ENCODE measurements at regions not wholly inside any gene's neighbourhood (a gene's known extent, or its start where the extent isn't known, plus 50 kb on each side); places are given as distances from the start of the nearest gene placed in this dataset.

GRCh38 chr2:71827524-71827901 is 320.1 kb downstream of the CYP26B1 start:
- H3K79me2 ChIP-seq (ENCODE audit: insufficient read depth, low read depth): no peaks in the 10 kb centered on the region
- H3K9ac ChIP-seq: no peak overlapping the region
- TF ChIP-seq CTCF (conservative IDR thresholded peaks at IDR 0.05; ENCODE audit: low read depth, low read length): no peak
- no peak overlapping the region for H2AFZ ChIP-seq (ENCODE audit: low read depth)
- no peaks in the 10 kb centered on the region for H3K27me3 ChIP-seq (ENCODE audit: insufficient read depth, low read depth)
- no peaks in the 10 kb centered on the region for H4K20me1 ChIP-seq (ENCODE audit: insufficient read depth)
- H3K4me3 ChIP-seq (IDR thresholded peaks at IDR 0.05; ENCODE audit: insufficient read depth, low read depth, low read length): no peak overlapping the region
- no peaks in the 10 kb centered on the region for H3K4me1 ChIP-seq (ENCODE audit: low read depth, poor library complexity, severe bottlenecking)
- H3K4me2 ChIP-seq: no peak overlapping the region
- H3K36me3 ChIP-seq (ENCODE audit: insufficient read depth): no peaks in the 10 kb centered on the region
- H3K27ac ChIP-seq: no peak overlapping the region

- H3K4me3 ChIP-seq (IDR thresholded peaks at IDR 0.05; ENCODE audit: insufficient read depth, low read depth, low read length): no peak overlapping the region
- H3K27ac ChIP-seq: no peak overlapping the region
- no peaks in the 10 kb centered on the region for H3K4me1 ChIP-seq (ENCODE audit: low read depth, poor library complexity, severe bottlenecking)
- TF ChIP-seq CTCF (conservative IDR thresholded peaks at IDR 0.05; ENCODE audit: low read depth, low read length): no peak
- H3K9ac ChIP-seq: no peak overlapping the region
- no peaks in the 10 kb centered on the region for H4K20me1 ChIP-seq (ENCODE audit: insufficient read depth)
- H3K27me3 ChIP-seq (ENCODE audit: insufficient read depth, low read depth): no peaks in the 10 kb centered on the region
- no peak overlapping the region for H2AFZ ChIP-seq (ENCODE audit: low read depth)
- H3K4me2 ChIP-seq: no peak overlapping the region
- H3K36me3 ChIP-seq (ENCODE audit: insufficient read depth): no peaks in the 10 kb centered on the region
- no peaks in the 10 kb centered on the region for H3K79me2 ChIP-seq (ENCODE audit: insufficient read depth, low read depth)
Measured at GRCh38 chr2:71826826-71827523, 320.7 kb downstream of the CYP26B1 start.

- no peaks in the 10 kb centered on the region for H3K27me3 ChIP-seq (ENCODE audit: insufficient read depth, low read depth)
- H3K4me1 ChIP-seq (ENCODE audit: low read depth, poor library complexity, severe bottlenecking): no peaks in the 10 kb centered on the region
- H3K79me2 ChIP-seq (ENCODE audit: insufficient read depth, low read depth): no peaks in the 10 kb centered on the region
- no peak overlapping the region for H2AFZ ChIP-seq (ENCODE audit: low read depth)
- no peak overlapping the region for H3K4me2 ChIP-seq
- H4K20me1 ChIP-seq (ENCODE audit: insufficient read depth): no peaks in the 10 kb centered on the region
- no peak overlapping the region for H3K4me3 ChIP-seq (IDR thresholded peaks at IDR 0.05; ENCODE audit: insufficient read depth, low read depth, low read length)
- no peaks in the 10 kb centered on the region for H3K36me3 ChIP-seq (ENCODE audit: insufficient read depth)
- no peak for TF ChIP-seq CTCF (conservative IDR thresholded peaks at IDR 0.05; ENCODE audit: low read depth, low read length)
- no peak overlapping the region for H3K27ac ChIP-seq
- H3K9ac ChIP-seq: no peak overlapping the region
Measured at GRCh38 chr2:71826299-71826698, 321.4 kb downstream of the CYP26B1 start.

GRCh38 chr2:71824436-71824835 is 323.2 kb downstream of the CYP26B1 start:
- H3K79me2 ChIP-seq (ENCODE audit: insufficient read depth, low read depth): no peaks in the 10 kb centered on the region
- no peaks in the 10 kb centered on the region for H3K36me3 ChIP-seq (ENCODE audit: insufficient read depth)
- H3K27ac ChIP-seq: no peak overlapping the region
- no peak for TF ChIP-seq CTCF (conservative IDR thresholded peaks at IDR 0.05; ENCODE audit: low read depth, low read length)
- no peaks in the 10 kb centered on the region for H3K4me1 ChIP-seq (ENCODE audit: low read depth, poor library complexity, severe bottlenecking)
- H2AFZ ChIP-seq (ENCODE audit: low read depth): no peak overlapping the region
- no peak overlapping the region for H3K4me2 ChIP-seq
- no peak overlapping the region for H3K9ac ChIP-seq
- no peaks in the 10 kb centered on the region for H3K27me3 ChIP-seq (ENCODE audit: insufficient read depth, low read depth)
- H3K4me3 ChIP-seq (IDR thresholded peaks at IDR 0.05; ENCODE audit: insufficient read depth, low read depth, low read length): no peak overlapping the region
- H4K20me1 ChIP-seq (ENCODE audit: insufficient read depth): no peaks in the 10 kb centered on the region
